Stimulated activated CD4-positive, alpha-beta T cell treated with anti-CD3 and anti-CD28 coated beads, TNF-alpha, amount 100 ng/mL, for 24 hours (primary cell): ENCODE measurements at regions not wholly inside any gene's neighbourhood (a gene's known extent, or its start where the extent isn't known, plus 50 kb on each side); places are given as distances from the start of the nearest gene placed in this dataset.
"Not testable (repeated sequence)": the region's sequence is repeated elsewhere in the genome, so short reads cannot be mapped to it uniquely, and the experiment has no call there.

ENCODE experiments used
- DNase-seq, 3 experiments: peaks; one replicate each; pipeline ENCODE4 v3.0.0-alpha.2; 2020; ENCODE audit warnings: low read depth in 3 of 3

- peak in 1 of 3 experiments; percentile 17 for DNase-seq
These were observed 128.0 kb upstream of the ANO1 start for GRCh38 chr11:69950120-69950519.

DNA sequence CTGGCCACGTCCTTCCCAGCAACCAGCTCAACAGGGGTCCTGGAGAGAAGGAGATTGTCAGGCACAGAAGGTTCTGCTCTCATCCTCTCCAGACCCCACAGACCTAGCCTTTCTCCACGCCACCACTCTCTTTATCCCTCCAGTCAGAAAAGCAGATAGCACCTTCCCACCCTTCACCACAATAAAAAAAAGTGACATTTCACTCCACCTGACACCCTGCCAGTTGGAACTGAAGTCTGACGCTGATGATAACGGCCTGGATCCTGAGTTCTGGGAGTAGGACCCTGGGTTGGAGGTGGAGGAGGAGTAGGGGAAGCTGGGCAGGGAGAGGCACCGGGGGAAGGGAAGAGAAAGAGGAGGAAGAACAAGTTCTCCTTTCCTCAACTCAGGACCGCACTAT lies 127.5 kb upstream of the ANO1 start:
- DNase-seq, result no peak

- no peak for DNase-seq
These were observed 126.3 kb upstream of the ANO1 start for GRCh38 chr11:69951821-69952220.

GRCh38 chr11:69952229-69952975 lies 125.7 kb upstream of the ANO1 start:
- not testable (repeated sequence) for DNase-seq

GRCh38 chr11:69953356-69953755 lies 124.8 kb upstream of the ANO1 start:
- DNase-seq, result no peak

DNA sequence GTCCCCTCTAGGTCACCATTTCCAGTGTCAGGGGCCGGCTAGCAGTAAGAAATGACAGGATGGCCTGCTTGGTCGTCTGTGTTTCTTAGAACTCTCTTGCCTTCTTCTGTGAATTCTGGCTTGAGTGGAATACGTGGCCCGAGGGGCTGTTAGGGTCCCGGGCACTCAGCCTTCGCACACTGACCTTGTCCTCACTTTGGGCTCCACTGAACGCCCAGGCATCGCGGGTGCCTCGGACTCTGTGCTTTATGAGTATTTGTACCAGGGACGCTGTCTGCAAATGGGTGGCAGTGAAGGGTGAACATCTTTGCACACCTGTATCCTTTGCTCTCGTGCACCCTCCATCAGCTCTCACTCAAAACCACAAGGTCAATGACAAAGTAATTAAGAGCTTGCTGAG lies 123.4 kb upstream of the ANO1 start:
- DNase-seq, result no peak

- DNase-seq, result no peak
These were observed 121.4 kb upstream of the ANO1 start for GRCh38 chr11:69956669-69957190.

DNA sequence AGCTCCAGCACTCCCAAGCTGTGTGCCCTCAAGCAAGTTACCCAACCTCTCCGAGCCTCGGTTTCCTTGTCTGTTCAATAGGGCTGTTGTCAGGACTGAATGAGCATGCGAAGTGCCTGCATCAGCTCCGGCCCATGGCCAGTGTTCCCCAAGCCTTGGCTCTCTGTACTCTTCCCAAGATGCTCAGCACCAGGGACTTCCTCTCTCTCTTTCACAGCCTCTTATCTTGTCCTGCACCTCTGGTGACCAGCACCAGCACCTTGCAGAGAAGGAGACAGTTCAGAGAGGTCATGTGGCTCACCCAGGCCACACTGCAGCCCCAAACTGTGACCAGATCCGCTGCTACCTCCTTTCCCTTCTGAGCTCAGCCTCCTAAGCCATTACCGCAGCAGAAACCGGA lies 120.3 kb upstream of the ANO1 start:
- no peak for DNase-seq

GRCh38 chr11:69958308-69958707 lies 119.8 kb upstream of the ANO1 start:
- DNase-seq, result no peak

DNA sequence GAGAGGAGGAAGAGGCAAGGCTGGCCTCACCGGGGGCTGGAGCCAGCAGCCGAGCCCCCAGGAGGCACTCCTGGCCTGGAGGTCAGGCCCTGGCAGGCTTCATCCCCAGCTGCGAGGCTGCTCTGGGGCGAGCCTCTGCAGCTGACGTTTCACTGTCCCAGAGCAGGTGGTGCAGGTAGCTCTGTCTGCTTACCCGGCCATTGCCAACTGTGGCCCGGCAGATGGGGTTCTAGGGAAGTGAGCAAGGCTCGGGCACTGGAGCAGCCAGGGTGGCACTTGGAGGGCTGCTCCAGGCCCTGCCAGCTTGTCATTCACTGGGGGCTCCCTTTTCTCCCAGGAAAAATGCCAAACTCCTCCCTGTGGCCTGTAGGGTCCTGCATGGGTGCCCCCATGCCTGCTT lies 118.7 kb upstream of the ANO1 start:
- no peak for DNase-seq

- DNase-seq, result no peak
These were observed 116.4 kb upstream of the ANO1 start for GRCh38 chr11:69961738-69962137.

- no peak for DNase-seq
These were observed 116.0 kb upstream of the ANO1 start for GRCh38 chr11:69962152-69962551.

DNA sequence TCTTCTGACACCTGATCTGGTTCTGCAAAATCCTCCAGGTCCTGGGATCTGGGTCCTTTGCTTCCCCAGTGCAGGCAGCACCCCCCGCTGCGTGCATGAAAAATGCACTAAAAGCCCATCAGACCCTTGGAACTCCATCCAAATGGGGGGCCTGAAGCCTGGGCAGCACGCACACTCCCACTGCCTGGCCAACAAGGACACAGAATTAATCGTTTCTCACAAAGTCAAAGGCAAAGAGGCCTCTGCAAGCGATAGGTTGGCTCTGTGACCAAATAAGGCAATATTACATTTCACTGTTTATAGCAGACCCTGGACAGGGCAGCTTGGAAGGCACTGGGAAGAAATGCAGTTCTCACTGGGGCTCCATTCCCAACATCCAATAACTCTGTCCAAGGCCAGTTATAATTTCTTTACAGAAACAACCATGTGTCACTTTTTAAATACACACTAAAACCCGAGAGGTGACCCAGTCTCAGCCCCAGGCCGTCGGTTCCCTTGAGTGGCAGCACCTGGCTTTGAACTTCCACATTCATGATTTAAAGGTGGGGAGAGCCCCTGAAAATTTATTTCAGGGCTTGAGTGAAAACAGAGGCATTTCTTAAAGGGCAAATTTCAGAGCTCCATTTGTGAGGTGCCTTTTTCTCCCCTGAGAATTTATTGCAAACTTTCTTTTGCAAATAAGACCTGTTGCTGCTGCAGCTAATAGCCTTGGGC lies 114.4 kb upstream of the ANO1 start:
- no peak for DNase-seq

GRCh38 chr11:69964247-69964643 lies 113.9 kb upstream of the ANO1 start:
- DNase-seq, result no peak

GRCh38 chr11:69965821-69966582 lies 112.1 kb upstream of the ANO1 start:
- DNase-seq, result no peak

DNA sequence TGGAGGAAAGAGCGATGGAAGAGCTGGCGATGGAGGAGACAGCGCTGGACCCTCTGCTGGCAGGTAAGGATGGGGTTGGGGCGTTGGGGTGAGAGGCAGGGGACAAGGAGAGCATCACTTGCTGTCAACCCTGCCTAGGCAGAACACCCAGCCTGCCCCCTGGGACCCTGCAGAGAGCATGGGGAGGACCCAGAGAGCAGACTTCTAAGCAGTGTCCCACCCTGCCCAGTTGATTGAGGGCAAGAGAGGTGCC lies 111.6 kb upstream of the ANO1 start:
- no peak for DNase-seq

GRCh38 chr11:69966910-69967483 lies 111.1 kb upstream of the ANO1 start:
- DNase-seq, result no peak

DNA sequence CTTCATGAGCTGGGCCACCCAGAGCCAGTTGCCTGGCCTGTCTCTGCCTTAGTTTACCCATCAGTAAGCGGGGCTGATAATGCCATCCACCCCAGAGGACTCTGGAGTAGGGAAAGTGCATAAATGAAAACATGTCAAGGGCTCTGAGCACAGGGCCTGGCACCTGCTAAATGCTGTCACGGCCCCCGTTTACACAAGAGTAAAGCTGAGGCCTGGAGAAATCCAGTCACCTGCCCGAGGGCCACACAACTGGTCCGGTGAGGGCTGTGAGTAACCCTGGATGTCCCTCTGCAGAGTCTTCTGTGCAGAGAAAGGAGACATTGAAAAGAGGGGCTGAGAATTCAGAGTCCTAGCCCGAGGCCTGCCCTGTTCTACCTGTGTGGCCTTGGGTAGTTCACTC lies 110.6 kb upstream of the ANO1 start:
- DNase-seq, result no peak

- DNase-seq, result no peak
These were observed 109.4 kb upstream of the ANO1 start for GRCh38 chr11:69968396-69969347.

DNA sequence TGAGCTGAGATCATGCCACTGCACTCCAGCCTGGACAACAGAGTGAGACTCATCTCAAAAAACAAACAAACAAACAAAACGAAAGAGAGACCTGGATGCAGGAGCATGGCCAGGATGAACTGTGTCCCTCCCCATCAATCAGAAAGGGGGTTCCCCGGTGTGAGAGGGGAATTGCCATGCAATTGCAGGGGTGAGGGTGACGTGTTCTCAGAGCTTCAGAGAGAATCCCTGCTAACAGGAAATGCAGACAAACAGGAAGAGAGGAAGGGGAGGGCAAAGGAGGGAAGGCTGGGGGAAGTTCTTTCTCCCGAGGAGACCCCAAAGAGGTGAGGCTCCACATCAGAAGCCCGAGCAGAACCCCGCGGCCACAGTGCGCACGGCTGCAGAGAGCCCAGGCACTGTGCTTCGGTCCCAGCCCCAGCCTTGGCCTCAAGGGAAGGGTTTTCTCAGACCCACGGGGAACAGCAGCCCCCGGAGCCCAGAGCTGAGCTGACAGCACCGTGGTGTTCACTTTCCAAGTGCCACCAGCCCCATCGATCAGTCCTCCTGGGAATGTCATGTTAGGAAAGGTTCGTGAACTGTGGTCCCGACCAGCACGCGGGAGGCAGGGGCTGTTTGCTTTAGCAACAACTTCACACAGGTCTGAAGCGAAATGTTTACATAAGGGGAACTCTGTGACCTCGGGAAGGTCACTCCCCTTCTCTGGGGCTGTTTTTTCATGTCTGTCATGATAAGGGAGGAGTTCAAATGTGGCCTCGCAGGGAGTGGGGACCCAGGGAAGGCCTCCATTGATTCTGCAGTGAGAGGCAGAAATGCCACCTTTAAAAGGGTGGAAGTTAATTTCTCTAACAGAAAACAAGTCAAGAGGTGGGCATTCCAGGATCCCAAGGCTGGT lies 108.0 kb upstream of the ANO1 start:
- no peak for DNase-seq
